ENCODE measurements at regions not wholly inside any gene's neighbourhood (a gene's known extent, or its start where the extent isn't known, plus 50 kb on each side); places are given as distances from the start of the nearest gene placed in this dataset.

- no peak for TF ChIP-seq ZNF274 (IDR thresholded peaks at IDR 0.05; ENCODE audit: low read depth, low read length)
- no peak for TF ChIP-seq YY1 (IDR thresholded peaks at IDR 0.05; ENCODE audit: insufficient read depth, insufficient read length)
Observed at GRCh38 chr14:100664841-100665510, 61.7 kb upstream of the DLK1 start.
